ENCODE measurements at regions not wholly inside any gene's neighbourhood (a gene's known extent, or its start where the extent isn't known, plus 50 kb on each side); places are given as distances from the start of the nearest gene placed in this dataset.
"Not testable (repeated sequence)": the region's sequence is repeated elsewhere in the genome, so short reads cannot be mapped to it uniquely, and the experiment has no call there.

DNA sequence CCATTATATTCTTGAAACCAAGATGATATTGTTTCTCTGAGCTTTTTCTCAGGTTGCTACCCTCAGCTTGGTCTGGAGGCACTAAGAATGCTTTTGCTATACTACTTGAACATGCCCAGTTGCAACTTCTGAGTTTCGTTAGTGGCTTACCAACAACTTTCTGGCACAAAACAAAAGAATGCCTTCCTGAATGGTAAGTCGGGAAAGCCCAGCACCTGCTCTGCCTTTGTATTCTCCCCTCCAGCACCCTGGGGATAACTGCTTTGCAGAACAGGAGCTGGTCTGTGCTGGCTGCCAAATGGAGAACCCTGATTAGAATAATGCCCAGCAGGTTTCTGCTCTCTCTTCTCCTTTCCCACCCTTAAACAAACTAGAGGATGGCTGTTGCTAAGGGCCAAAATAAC is 149.3 kb downstream of the TGFB2 start:
- DNase-seq (ENCODE audit: low spot score) = no peak

DNA sequence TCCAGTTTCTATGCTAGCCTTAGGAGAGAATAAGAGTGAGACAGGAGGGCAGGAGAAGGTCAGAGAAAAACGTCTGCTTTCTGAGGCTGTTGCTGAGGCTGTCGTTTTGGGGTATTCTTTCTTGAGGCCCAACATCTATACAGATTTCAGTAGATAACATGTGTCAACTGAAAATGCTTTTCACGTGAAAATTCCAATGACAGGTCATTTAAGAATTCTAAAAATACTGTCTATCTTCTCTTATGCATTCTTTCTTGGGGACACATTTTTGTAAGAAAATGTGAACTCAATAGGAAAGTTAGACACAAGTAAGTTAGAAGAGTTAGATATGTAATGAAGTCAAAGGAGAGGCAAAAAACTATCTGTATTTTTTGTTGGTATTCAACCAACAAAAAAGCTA is 150.8 kb downstream of the TGFB2 start:
- no peak for DNase-seq (ENCODE audit: low spot score)

DNA sequence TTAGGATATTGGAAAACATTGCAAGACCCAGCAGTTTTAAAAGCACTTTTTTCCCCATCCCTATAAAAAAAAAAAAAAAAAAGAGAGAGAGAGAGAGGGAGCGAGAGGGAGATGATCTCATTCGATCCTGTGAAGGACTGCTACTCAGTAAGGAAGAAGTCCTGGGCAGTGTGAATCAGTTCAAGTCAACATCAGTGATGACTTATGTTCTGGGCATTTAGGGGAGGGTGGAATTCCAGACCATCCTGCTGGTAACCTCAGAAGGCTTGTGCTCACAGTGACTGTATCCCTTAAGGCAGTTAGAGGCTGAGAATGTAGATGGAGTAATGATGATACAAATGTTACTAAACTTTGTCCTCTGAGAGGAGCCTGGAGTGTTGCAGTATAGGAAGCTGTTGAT is 151.4 kb downstream of the TGFB2 start:
- DNase-seq (ENCODE audit: low spot score) = no peak

DNA sequence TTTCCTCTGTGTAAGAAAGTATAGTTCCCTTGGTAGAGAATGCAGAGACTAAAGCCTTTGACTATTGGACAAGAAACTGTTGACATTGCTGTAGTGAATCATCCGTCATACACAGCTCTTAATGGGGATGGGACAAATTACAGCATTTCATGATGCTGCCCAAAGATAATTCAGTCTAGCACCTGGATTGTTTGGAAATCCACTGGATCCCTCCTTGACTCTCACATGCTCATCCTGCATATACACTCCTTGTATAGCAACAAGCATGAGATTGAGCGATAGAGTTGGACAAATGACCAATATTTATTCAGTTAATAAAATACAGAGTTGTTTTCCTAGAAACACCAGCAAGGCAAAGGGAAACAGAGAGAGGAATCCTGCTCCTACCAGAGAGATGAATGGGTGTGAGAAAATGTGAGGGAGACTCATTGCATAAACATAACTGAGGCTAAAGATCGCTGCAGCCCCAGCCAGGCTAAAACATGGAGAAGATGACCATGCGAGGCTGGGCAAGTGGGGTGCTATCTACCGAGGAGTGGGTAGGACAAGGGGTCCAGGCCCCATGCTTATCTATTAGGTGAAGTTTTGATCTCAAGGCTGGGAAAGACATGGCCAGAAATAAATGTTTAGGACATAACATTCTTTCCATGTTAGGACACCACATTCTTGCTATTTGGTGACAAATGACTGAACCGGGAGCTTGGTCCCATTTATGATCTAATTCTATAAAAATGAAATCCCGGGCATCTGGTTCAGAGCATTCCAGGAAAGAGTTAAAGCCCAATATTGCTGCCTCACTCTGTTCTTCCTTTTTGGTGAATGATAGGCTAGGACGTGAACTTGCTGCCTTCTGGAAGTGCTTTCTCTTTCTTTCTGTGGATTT is 153.2 kb downstream of the TGFB2 start:
- no peak for DNase-seq (ENCODE audit: low spot score)

DNA sequence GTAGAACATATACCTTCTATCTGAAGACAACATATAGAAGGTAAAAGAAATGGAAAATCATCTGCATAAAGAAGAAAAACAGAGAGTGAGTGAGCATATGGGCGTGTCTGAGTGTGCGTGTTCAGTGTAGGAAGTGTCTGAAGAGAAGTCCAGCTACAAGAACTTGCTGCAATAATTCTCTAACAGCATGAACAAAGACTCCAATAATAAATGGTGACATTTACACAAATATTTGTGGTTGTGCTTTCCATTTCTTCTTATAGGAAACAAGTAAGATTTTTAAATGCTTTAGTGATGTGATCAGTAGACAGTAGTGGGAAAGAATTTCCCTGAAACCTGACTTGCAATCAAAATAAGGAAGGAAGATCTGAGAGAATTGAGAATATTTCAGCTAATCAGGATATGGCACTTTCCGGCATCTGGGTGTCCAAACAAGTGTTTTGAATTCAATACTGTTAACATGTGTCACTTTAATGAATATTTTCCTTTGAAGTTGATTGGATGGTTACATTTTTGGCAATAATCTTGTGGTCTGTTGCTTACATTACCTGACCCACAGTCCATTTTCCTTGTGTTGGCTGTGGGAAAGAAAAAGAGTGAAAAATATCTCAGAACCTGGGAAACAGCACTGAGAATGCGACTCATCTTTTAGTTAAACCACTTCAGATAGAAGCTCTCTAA is 154.0 kb downstream of the TGFB2 start:
- DNase-seq (ENCODE audit: low spot score) = peak; percentile 15

DNA sequence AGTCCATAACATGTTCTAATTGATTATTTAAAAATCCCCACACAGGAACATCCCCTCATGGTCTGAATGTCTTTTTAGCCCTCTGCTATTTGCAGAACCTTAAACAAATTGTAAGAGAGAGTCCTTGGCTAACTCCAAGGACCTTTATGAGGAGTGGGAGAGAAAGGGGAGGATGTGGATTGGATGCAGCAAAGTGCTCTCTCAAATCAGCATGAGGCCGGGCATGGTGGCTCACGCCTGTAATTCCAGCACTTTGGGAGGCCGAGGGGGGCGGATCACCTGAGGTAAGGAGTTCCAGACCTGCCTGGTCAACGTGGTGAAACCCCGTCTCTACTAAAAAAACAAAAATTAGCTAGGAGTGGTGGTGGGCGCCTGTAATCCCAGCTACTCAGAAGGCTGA is 154.8 kb downstream of the TGFB2 start:
- no peak for DNase-seq (ENCODE audit: low spot score)

DNA sequence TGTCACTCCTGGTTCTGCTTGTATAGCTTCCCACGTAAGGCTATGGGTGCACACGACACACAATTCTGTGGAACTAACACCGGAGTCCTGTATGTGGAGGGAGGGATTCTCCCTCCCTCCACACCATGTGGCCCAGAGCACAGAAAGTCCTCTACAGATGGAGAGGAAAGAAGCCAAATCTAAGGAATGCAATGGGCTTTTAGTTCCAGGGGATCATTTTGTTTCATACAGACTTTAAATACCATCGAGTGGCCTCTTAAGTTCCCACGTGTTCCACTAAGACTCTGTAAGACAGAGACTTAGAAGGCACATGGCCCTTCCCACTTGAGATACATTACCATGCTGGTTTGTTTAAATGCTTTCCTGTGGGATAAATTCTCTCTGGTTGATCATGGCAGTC is 156.0 kb downstream of the TGFB2 start:
- no peak for DNase-seq (ENCODE audit: low spot score)

DNA sequence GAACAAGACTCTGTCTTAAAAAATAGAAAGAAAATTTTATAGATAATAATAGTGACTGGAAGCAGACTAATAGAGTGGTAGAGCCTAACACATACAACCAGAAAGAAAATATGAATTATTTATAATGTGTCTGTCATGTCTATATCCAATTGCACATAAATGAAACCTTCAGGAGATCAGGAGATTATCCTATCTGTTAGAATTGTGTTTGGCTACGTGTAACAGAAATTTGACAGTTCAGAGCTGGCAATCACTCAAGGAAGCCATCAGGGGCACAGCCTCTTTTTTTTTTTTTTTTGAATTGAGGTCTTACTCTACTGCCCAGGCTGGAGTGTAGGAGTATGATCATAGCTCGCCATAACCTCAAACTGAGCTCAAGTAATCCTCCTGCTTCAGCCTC is 157.2 kb downstream of the TGFB2 start:
- DNase-seq (ENCODE audit: low spot score) = no peak

DNA sequence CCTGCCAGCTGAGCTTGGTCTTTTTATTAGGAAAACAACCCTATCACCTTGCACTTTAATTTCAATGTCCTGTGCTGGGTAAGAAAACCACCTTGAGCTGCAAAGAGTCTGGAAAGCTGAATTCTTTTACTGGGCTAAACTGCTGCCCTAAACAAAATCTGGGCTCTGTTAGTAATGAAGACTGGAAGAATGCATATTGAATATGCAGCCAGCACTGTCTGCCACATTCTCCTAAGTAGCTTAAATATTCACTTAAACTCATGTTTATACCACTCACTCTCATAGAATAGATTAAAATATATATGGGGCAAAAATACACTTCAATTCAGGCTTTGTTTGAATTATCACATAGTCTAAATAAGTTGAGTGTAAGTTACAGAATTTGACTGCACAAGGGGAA is 158.0 kb downstream of the TGFB2 start:
- no peak for DNase-seq (ENCODE audit: low spot score)

DNA sequence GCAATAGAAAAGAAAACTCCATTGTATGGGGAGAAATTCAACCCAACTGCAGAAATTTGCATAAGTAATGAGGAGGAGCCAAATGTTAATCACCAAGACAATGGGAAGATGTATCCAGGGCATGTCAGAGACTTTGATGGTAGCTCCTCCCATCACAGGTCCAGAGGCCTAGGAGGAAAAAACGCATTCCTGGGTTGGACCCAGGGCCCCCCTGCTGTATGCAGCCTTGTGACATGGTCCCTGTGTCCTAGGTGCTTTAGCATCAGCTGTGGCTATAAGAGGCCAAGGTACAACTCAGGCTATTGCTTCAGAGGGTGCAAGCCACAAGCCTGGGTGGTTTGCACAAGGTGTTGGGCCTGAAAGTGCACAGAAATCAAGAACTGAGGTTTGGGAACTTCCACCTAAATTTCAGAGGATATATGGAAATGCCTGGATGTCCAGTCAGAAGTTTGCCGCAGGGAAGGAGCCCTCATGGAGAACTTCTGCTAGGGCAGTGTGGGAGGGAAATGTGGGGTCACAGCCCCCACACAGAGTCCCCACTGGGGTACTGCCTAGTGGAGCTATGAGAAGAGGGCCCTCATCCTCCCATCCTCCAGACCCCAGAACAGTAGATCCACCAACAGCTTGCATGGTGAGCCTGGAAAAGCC is 162.3 kb downstream of the TGFB2 start:
- DNase-seq (ENCODE audit: low spot score) = no peak

DNA sequence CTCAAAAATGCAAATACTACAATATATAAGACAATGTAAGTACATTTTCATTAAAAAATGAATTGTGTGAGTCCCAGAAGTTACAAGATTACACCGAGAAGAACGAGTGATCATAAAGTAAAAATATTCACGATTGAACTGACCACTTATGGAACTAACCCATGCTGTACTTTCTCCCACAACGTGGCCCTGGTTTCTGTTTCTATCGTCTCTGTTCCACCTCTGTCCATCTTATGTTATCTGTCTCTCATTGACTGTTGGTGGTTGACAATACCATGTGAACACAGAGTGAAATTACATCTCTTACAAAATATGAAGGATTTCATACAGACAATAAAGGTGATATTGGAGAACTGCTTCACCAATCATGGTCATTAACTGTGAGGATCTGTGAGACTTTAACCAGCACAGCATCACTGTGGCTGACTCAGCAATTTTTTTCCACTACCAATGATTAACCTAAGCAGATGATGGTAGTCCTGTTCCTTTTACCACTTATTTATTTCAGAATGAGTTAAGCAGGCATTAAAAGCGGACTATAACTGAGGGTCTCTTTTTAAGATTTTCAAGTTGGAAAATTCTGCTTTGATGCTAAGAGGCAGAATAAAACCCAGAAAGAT is 165.1 kb downstream of the TGFB2 start:
- no peak for DNase-seq (ENCODE audit: low spot score)

DNA sequence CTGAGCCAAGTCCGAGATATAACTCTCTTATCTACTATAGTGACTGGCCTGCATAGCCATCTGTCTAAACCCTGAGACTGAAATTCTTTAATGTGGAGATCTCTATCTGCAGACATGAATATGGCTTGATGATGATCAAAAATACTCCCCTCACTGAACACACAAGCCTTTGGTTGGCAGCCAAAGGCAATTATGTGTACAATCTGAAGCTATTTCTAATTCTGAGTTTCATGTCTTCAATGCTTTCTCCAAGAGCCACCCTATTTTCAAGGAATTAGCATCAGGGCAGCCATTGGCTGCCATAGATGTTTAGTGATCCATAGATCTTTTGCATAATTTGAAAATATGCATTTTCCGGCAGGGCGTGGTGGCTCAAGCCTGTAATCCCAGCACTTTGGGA is 168.2 kb downstream of the TGFB2 start:
- no peak for DNase-seq (ENCODE audit: low spot score)

DNA sequence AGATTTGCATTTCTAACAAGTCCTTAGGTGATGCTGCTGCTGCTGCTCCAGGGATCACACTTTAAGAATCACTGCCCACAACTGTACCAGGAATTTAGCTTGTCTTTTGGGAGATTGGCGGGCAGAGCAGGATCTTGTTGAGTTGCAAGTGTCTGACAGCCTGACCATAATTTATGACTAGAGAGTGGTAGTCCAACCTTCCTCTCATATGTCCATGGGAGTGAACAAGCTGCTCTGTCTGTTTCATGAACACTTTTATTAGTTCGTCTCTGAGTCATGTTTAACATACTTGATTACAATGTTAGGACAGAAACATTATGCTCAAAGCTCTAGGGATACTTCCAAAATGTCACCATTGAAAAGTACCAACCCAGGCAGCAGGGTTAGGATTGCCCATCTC is 169.6 kb downstream of the TGFB2 start:
- DNase-seq (ENCODE audit: low spot score) = no peak

DNA sequence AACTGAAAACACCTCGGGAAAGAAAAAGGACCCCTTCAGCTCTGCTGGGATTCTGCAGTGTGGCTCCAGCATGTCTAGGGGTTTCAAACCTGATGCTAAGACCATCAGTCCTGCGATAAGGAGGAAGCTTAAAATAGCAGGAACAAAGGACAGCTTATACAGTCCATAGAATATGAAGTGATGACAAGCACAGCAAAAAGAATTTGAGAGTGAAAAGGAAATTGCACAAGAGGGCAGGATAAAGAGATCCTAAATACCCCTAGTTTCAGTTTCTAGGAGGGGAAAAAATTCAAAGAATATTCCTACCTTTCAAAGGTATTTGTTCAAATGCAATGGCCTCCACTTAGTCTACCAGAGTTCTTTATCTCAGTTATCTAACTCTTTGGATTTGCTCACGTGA is 171.4 kb downstream of the TGFB2 start:
- no peak for DNase-seq (ENCODE audit: low spot score)

DNA sequence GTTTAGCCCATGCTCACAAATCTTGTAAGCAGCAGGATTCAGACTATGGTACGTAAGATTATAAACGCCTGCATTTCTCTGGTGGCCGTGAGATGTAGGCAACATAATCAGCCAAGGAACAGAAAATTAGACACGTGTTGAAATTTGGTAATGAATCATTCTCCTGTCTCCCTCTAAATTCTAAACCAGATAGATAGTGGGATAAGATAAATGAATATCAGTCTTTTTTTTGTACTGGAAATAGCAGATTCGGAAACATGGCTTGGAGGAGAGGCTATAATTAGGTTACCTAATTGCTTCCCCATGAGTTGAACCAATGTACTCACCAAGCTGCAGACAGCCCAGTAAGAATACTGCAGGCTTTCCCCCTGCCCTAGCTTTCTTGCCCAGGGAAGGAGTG is 172.3 kb downstream of the TGFB2 start:
- DNase-seq (ENCODE audit: low spot score) = no peak

DNA sequence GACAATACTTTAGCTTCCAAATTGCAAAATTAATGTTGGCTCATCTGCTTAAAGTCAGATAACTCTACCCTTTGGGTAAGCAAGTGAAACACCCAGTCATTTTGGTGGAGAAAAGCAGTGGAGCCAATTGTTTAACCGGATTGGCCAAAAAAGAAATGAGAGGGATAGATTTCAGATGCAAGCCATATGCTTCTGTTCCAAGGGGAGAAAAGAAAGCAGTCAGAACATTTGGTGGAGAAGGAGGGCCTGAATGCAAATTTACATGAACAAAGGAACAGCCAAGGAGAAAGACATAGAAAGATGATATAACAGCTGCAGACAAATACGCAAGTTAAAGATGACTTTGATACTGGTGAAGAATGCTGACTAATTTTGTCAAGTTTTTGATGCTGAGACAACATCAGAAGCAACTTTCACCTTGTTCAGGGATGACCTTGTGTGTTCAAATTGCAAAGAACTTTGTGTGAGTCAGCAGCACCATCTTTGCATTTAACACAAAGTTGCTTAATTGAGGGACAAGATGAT is 173.1 kb downstream of the TGFB2 start:
- DNase-seq (ENCODE audit: low spot score) = no peak

DNA sequence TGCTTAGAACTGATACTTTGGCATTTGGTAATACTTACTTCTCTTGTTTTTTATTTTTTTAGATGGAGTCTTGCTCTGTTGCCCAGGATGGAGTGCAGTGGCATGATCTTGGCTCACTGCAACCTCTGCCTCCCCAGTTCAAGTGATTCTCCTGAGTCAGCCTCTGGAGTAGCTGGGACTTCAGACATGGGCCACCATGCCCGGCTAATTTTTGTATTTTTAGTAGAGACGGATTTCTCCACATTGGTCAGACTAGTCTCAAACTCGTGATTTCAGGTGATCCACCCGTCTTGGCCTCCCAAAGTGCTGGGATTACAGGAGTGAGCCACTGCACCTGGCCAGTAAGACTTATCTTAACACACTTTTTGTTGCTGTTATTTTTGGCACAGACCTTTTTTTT is 175.5 kb downstream of the TGFB2 start:
- DNase-seq (ENCODE audit: low spot score) = not testable (repeated sequence)

DNA sequence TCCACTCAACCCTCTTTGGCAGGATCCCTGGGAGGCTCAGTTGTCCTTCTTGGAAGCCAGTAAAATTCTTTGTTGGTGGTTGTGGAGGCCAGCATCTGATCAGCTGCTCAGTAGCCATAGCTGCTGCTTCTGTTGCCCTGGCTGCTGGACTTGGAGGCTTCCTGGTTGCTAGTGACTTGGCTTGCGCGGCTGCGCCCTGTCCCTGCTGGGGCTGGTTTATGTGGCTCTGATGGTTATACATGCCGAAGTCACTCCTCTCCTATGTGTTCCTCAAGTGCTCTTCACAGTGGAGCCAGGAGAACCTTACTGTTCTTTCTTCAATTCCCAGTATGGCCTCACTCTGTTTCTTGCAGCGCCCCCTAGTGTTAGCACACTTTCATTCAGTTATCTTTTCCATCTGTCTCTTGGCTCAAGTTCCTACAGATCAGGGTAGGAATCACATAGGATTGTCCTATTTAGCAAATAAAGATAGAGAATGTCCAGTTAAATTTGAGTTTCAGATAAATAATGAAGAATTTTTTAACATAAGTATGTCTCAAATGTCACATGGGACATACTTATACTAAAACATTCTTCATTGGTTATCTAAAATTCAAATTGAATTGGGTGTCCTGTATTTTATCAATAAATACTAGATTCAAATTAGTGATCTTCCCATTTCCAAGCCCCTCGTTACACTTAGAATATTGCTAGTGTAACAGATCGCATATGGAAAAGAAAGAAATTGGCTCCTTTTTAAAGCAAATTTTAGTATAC is 176.5 kb downstream of the TGFB2 start:
- peak; percentile 51 for DNase-seq (ENCODE audit: low spot score)

DNA sequence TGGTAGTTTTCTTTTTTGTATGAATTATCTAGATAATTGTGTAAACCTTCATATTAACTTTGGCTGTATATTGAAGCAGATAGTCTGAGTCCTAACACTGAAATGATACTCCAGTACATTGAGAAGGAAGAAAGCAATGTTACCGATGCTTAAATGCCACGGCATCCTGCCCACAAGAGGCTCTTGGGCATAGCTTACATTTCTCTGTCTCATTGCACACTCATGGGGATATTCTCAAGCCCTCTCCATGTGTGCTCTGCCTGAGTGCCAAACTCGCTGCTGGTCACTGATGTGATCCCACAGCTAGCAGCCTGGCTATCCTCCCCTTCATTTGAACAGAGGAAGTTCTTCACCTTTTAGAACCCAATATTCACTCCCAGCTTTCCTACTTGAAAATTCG is 179.4 kb downstream of the TGFB2 start:
- no peak for DNase-seq (ENCODE audit: low spot score)

DNA sequence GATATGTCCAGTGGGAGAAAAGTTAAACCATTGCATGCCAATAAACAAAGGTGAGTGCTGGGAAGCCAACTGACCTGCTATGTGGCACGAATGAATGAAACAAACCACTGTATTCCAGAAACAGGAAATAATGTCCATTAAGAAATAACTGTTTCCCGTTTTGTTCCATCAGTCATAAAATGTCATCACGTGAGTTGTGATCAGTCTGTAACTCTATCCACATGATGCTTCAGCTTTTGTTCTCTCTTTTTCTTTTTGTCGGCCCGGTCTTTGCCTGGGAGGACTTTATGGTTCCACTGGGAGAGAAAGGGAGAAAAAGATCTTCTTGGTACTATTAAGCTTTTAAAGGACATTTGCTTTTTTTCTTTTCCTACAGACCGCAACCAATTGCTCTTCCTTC is 179.9 kb downstream of the TGFB2 start:
- no peak for DNase-seq (ENCODE audit: low spot score)

DNA sequence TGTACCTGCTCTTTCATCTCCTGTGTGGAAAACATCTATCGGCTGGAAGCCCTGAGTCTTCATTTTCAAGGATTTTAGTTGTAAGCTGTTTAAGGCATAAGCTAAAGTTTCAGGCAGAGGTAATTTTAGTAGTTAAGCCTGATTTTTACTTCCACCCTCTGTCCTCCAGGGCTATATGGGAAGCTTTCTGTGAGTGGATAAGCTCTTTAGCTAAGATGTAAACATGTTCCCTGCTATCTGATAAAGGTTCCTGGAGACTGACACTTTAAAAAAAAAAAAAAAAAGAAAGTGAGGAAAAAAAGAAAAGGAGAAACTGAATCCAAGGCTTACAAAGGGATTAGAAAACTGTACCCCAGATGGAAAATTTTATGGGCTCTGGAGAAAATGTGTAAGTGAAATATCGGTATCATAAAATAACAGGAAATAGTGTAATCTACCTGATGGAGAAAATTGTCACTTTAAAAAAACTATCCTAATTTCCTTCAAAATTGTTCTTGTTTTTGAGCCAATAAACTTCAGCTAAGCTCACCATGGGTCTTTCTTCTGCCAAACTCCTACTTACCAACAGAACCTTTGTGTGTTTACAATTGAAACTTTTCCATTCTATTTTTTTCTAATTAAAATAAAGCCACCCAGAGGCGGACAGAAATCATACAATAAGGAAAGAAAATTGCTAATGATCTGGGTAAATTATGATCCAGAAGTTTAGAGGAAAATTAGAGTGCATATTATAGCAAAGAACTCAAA is 180.5 kb downstream of the TGFB2 start:
- no peak for DNase-seq (ENCODE audit: low spot score)
